ENCODE measurements at regions not wholly inside any gene's neighbourhood (a gene's known extent, or its start where the extent isn't known, plus 50 kb on each side); places are given as distances from the start of the nearest gene placed in this dataset.

DNA sequence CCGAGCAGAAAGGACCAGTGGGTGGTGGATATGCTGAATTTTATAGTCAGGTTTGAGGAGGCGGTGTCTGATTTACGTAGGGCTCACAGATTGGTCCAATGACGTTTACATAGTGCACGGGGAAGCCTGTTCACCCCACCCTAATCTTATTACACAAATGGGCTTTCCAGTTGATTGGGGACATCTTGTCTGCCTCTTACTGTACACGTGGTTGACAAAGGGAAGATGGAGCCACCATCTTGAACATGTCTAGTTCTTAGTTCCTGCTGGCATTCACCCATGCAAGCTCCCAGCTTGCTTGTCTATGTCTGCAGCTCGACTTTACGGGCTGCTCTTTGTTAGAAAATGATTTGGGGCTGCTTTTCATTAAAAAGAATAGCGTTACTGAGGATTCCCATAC lies 332.0 kb upstream of the SLCO3A1 start:
- no peak for DNase-seq (ENCODE audit: low read depth in 2 of 2)
- Histone ChIP-seq H3K9ac (ENCODE audit: insufficient read depth, low read length) (no peak overlapping the region), H4K20me1 (ENCODE audit: control insufficient read depth, extremely low read depth, insufficient read depth, low read length) (no peaks in the 10 kb centered on the region), H3K4me2 (ENCODE audit: extremely low read depth, insufficient read depth, low read length) (no peak overlapping the region), H3K27ac (ENCODE audit: insufficient read depth, low read length) (no peak overlapping the region), H3K27me3 (ENCODE audit: control insufficient read depth, insufficient read depth, low read length) (no peaks in the 10 kb centered on the region), H3K9me3 (ENCODE audit: control insufficient read depth, insufficient read depth, low read depth, low read length) (no peaks in the 10 kb centered on the region), H3K4me1 (ENCODE audit: control insufficient read depth, extremely low read depth, insufficient read depth, low read length) (peaks cover 3% of the 10 kb centered on the region), H3K4me3 (replicated peaks in 1 of 4; ENCODE audit: control extremely low read depth in 1 of 4, insufficient read depth in 1 of 4, low read depth in 3 of 4, low read length in 4 of 4) (no peak overlapping the region), H3K79me2 (ENCODE audit: control insufficient read depth, insufficient read depth, low read length) (no peaks in the 10 kb centered on the region), H3K36me3 (ENCODE audit: control insufficient read depth, insufficient read depth, low read length) (no peaks in the 10 kb centered on the region), H2AFZ (ENCODE audit: low read length) (no peak overlapping the region)
- TF ChIP-seq EZH2 (IDR thresholded peaks at IDR 0.05; ENCODE audit: low read length, missing control alignments): no peak
- TF ChIP-seq, protein P1, sequence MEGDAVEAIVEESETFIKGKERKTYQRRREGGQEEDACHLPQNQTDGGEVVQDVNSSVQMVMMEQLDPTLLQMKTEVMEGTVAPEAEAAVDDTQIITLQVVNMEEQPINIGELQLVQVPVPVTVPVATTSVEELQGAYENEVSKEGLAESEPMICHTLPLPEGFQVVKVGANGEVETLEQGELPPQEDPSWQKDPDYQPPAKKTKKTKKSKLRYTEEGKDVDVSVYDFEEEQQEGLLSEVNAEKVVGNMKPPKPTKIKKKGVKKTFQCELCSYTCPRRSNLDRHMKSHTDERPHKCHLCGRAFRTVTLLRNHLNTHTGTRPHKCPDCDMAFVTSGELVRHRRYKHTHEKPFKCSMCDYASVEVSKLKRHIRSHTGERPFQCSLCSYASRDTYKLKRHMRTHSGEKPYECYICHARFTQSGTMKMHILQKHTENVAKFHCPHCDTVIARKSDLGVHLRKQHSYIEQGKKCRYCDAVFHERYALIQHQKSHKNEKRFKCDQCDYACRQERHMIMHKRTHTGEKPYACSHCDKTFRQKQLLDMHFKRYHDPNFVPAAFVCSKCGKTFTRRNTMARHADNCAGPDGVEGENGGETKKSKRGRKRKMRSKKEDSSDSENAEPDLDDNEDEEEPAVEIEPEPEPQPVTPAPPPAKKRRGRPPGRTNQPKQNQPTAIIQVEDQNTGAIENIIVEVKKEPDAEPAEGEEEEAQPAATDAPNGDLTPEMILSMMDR (conservative IDR thresholded peaks at IDR 0.05 in 1 of 2, IDR thresholded peaks at IDR 0.05 in 1 of 2; ENCODE audit: low read depth in 1 of 2, low read length in 2 of 2): no peak

DNA sequence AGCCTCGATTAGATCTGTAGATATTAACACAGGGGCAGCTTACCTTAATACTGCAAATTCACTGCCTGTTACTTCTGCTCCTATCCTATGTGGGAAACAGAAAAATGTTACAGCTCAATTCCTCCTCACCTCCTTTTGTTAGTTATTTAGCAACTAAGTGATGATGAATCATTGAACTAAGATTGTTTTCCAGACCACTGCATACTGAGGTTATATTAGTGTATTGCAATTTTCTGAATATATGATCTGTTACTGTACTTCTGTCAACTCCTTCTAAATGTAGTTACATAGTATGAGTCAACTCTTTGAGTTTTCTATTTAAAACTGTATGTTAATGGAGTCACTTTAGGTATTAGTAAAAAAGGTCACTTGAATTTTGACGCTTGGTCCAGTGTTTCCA lies 331.5 kb upstream of the SLCO3A1 start:
- Histone ChIP-seq H3K27me3 (ENCODE audit: control insufficient read depth, insufficient read depth, low read length) (no peaks in the 10 kb centered on the region), H3K36me3 (ENCODE audit: control insufficient read depth, insufficient read depth, low read length) (no peaks in the 10 kb centered on the region), H3K79me2 (ENCODE audit: control insufficient read depth, insufficient read depth, low read length) (no peaks in the 10 kb centered on the region), H3K4me1 (ENCODE audit: control insufficient read depth, extremely low read depth, insufficient read depth, low read length) (peaks cover 3% of the 10 kb centered on the region), H4K20me1 (ENCODE audit: control insufficient read depth, extremely low read depth, insufficient read depth, low read length) (no peaks in the 10 kb centered on the region), H3K9ac (ENCODE audit: insufficient read depth, low read length) (no peak overlapping the region), H3K27ac (ENCODE audit: insufficient read depth, low read length) (no peak overlapping the region), H2AFZ (ENCODE audit: low read length) (no peak overlapping the region), H3K4me3 (replicated peaks in 1 of 4; ENCODE audit: control extremely low read depth in 1 of 4, insufficient read depth in 1 of 4, low read depth in 3 of 4, low read length in 4 of 4) (no peak overlapping the region), H3K4me2 (ENCODE audit: extremely low read depth, insufficient read depth, low read length) (no peak overlapping the region), H3K9me3 (ENCODE audit: control insufficient read depth, insufficient read depth, low read depth, low read length) (no peaks in the 10 kb centered on the region)
- peak; percentile 67 to 87 for DNase-seq (ENCODE audit: low read depth in 2 of 2)
- TF ChIP-seq, protein P1 (conservative IDR thresholded peaks at IDR 0.05 in 1 of 2, IDR thresholded peaks at IDR 0.05 in 1 of 2; ENCODE audit: low read depth in 1 of 2, low read length in 2 of 2): no peak
- TF ChIP-seq EZH2 (IDR thresholded peaks at IDR 0.05; ENCODE audit: low read length, missing control alignments): no peak

DNA sequence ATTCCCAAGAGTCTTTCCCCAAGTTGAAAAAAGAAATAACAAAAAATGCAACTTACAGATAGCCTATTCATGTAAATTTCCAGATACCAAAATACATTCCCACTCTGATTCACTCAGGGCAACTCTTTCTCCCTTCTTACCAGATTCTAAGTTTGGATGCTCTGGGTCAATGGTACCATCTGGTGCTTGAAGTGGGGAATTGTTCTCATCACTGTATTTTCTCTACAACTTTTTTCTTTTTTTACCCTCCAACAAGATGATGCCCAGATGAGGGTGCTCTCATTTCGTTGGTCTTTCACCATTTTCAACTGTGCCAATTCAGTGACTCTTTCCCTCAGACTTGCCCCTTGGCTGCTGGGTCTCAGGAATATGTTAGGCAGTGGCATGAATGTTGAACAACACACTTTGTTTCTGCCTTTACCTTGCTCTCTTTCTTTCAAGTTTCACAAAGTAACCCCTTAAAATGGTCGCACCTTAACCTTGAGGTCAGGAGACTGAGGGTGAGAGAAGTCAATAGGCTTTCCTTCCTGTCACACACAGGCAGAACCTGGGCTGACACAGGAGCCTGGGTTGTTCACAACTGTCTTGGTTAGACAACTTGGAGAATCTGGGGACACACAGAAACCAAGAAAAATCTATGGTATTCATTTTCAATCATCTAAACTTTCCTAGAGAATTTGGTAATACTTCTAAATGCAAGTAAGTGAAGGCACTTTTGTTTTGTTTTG lies 330.7 kb upstream of the SLCO3A1 start:
- H3K4me3 ChIP-seq (replicated peaks in 1 of 4; ENCODE audit: control extremely low read depth in 1 of 4, insufficient read depth in 1 of 4, low read depth in 3 of 4, low read length in 4 of 4): no peak overlapping the region

More for the DNA sequence above, 330.7 kb upstream of the SLCO3A1 start:
- H4K20me1 ChIP-seq (ENCODE audit: control insufficient read depth, extremely low read depth, insufficient read depth, low read length): no peaks in the 10 kb centered on the region
- no peaks in the 10 kb centered on the region for H3K36me3 ChIP-seq (ENCODE audit: control insufficient read depth, insufficient read depth, low read length)
- no peak overlapping the region for H2AFZ ChIP-seq (ENCODE audit: low read length)
- no peak overlapping the region for H3K27ac ChIP-seq (ENCODE audit: insufficient read depth, low read length)
- H3K4me1 ChIP-seq (ENCODE audit: control insufficient read depth, extremely low read depth, insufficient read depth, low read length): no peaks in the 10 kb centered on the region
- TF ChIP-seq EZH2 (IDR thresholded peaks at IDR 0.05; ENCODE audit: low read length, missing control alignments): no peak
- TF ChIP-seq, protein P1 (conservative IDR thresholded peaks at IDR 0.05 in 1 of 2, IDR thresholded peaks at IDR 0.05 in 1 of 2; ENCODE audit: low read depth in 1 of 2, low read length in 2 of 2): peak; percentile 52 to 74
- H3K9ac ChIP-seq (ENCODE audit: insufficient read depth, low read length): no peak overlapping the region
- H3K4me2 ChIP-seq (ENCODE audit: extremely low read depth, insufficient read depth, low read length): no peak overlapping the region
- no peaks in the 10 kb centered on the region for H3K27me3 ChIP-seq (ENCODE audit: control insufficient read depth, insufficient read depth, low read length)
- no peaks in the 10 kb centered on the region for H3K9me3 ChIP-seq (ENCODE audit: control insufficient read depth, insufficient read depth, low read depth, low read length)
- peak; percentile 59 to 80 for DNase-seq (ENCODE audit: low read depth in 2 of 2)
- H3K79me2 ChIP-seq (ENCODE audit: control insufficient read depth, insufficient read depth, low read length): no peaks in the 10 kb centered on the region
